DOHH2 (cell line): ENCODE measurements at regions not wholly inside any gene's neighbourhood (a gene's known extent, or its start where the extent isn't known, plus 50 kb on each side); places are given as distances from the start of the nearest gene placed in this dataset.

Source experiments
- CTCF ChIP-seq: fragments of 200-600 bp; sonication (generic); IDR thresholded peaks from one replicate; pipeline ENCODE4 v1.5.1; 2014; ENCODE audit warnings: antibody characterized with exemption, mild to moderate bottlenecking, low read depth, low read length; ENCODE audit not compliant: poor library complexity, severe bottlenecking
- EZH2phosphoT487 ChIP-seq: fragments of 200-600 bp; sonication (generic); IDR thresholded peaks from 2 replicates; pipeline ENCODE4 v1.6.1; 2017; ENCODE audit warnings: borderline replicate concordance, mild to moderate bottlenecking, antibody characterized with exemption, low read length, moderate library complexity, mixed read lengths

GRCh38 chr11:134562941-134563471 is 151.0 kb upstream of the B3GAT1 start:
- TF ChIP-seq CTCF (no peak), EZH2phosphoT487 (no peak)
